CD4-positive, alpha-beta T cell treated with Interleukin-1 beta for 1 hour (primary cell): ENCODE measurements at regions not wholly inside any gene's neighbourhood (a gene's known extent, or its start where the extent isn't known, plus 50 kb on each side); places are given as distances from the start of the nearest gene placed in this dataset.
A peak's percentile ranks its signal among the peaks of the same experiment; 100 is the strongest.

ENCODE experiments used
- DNase-seq, 2 donors: peaks; one replicate each; pipeline ENCODE4 v3.0.0-alpha.2; 2020 to 2022

DNA sequence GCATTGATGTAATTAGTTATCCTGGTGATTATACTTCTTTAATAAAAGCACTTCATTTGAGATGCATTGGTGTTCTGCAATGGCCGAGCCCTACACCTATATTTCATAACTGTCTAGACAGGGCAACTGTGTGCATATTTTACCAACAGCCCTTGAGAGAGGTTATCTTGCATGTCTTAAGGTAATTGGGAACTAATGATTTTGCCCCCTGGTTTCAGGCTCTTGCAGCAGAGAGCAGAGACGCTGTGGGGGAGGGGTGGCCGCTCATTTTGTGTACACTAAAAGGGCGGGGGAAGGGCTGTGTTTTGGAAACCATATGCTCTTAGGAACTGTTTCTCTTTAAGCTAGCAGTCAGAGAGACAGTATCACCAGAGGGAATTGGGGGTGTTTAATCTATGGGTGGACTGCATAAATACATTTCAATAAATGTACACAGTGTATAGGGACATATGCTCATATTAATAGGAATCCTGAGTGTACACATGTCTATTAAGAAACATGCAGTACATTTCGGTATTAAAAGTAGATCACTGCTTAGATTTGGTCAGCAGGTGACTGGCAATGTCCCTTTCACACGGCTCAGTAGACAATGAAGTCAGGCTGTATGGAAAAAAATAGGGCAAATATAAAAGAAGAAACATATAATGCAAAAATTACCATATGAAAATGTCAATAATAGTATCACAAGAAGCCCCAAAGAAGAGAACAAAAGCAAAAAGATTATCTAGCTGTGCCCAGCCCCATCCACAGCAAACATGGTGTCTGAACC lies 402.9 kb upstream of the CITED2 start:
- no peak for DNase-seq

DNA sequence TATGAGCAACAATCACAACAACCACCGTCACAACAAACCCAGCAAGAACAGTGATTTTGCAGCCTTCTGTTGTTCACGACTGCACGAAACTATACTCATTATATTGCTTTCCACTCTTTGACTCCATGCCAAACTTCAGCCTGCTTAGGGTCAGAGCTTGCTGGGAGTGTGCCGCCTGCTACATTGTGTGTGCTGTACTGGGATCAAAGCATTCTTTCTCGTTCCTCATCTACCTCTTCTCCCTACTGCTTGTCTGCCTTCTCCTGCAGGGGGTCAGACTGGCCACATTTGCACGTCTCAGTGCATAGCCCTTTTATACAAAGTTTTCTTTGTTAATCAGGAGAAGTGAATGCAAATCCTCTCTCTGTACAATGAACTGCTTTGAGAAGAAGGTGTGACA lies 401.6 kb upstream of the CITED2 start:
- DNase-seq, result no peak

DNA sequence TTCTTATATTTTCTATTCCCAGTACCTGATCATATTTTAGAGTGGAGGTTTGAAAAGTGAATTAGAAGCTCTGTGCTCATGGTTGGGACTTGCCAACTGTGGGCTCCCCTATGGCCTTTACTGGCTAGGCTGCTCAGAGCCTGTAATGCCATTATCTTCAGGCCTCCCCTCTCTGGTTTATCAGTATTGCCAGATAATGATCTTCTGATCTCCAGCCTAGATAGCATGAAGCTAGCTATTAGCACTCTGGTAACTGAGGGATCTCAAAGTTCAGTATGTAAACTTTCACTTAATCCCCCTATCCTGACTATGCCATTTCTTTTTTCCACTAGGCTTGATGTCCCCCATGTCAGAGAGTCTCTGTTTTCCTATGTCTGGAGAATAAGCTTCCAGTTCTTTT lies 393.7 kb upstream of the CITED2 start:
- DNase-seq, result no peak

DNA sequence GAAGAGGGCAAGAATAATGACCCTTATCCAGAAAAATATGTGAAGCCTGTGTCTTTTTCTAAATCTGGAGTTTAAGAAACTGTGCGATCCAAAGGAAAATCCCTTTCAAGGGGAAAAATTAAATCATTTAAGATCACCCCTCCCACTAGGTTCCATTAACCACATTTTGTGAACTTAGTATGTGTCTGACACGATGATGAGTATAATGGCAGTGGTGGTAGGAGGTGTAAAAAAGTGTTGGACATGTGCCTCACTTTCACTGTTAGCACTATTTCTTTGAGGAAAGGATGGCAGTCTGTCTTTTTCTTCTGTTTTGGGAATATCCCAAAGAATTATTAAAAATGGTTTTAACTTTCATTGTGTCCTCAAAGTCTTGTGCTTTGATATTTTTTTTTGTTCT lies 392.3 kb upstream of the CITED2 start:
- no peak for DNase-seq

DNA sequence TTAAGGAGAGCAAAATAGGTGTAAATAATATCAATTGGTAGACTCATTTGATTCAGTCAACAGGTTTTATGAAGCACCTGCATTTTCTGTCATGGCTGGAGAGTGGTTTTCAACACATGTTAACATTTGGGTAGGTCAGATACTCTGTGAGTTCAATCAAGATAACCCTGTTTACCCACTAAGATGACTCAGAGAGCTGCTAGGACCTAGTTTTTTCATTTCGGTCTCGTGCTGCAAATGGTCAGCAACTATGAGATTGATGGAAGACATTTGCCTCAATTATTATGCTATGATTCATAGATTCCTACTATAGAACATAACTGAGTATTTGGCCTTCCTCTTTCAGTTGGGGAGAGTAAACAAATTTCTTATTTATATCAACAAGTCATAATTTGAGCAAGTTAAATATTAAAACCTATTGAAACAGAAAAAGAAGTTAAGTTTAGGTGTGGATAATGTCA lies 391.4 kb upstream of the CITED2 start:
- no peak for DNase-seq

DNA sequence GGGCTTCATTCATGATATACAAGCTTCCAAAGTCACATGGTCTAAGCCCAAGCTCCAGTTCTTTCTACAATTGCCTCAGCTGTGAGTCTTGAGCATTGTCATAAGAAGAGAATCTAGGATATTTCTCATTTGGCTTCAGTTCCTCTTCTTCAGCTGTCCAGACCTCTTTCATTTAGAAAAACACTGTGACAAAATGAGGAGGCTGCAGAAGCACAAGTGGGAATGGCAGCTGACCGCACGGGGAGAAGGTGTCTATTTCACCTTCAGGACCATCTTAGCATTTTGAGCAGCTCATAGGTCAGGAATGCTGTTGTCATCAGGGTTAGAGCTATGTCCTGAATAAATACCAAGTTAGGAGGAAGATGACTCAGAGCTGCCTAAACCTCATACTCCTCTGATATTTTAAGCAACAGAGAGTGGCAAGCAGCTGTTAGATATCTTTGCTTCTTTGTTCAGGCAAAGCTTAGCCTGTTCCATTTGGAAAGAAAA lies 390.1 kb upstream of the CITED2 start:
- peak in 1 of 2 donors; percentile 1 for DNase-seq

DNA sequence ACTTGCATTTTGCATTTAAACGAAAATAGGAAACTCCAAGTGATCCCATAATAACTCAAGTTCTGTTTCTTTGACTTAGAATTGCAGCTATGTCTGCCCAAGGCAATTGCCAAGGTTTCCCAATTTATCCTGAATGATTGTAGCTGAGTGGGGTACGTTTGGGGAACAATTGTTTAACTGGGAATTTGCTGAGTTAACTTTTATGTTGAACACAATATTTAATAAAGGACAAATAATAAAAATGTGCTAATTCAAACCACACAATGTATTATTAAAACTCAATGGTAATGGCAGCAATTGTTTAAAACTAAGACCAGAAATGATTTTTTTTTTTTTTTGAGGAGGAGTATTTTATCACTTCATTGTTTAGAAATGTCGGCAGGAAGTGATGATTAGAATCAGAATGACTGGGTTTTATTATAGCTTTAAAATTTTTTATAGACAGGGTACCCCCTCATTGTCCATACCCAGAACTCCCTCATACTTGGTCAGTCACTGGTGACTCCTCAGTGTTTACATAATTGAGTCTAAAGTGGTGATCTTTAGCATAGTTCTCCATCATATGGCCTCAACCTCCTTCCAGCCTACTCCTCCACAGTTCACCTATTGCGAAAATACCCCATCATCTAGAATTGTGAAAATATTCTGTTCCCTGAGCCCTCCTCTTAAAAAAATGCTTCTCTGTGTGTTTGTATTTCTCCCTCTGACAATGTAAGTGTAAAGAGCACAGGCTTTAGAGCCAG lies 389.2 kb upstream of the CITED2 start:
- no peak for DNase-seq

DNA sequence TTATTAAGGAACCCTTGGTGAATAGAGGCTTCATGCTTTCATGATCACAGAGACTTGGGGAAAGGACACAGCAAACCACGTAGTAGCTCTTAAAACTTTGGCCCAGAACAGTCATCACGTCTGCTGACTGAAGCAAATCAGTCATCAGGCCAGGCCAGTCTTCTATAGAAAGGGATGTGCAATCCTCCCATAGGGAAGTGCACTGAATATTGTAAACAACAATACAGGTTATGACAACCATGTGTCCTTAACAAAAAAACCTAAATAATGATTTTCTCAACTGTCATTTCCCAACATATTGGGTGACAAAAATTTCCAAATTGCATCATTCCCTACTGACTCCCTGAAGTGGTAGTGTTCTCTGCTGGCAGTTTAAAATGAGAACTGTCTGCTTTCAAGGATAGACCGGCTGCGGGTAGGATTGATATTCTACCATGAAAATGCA lies 388.2 kb upstream of the CITED2 start:
- DNase-seq, result peak in 1 of 2 donors; percentile 63

DNA sequence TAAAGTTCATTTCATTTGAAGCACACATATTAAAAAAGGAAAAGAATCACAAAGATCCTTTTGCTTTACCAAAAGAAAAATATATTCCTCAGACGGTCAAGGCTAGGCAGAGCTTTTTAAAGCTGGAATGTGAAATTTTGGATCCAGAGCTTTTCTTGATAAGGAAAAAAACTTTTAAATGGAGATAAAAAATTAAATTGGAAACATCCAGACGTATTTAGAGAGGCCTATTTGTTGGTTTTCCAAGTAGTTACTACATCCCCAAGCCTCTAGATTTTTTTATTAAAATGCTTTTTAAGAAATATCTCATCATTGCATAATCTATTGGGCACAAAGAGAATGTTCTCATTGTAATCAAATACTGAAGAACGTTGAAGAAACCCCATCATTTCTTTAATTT lies 385.7 kb upstream of the CITED2 start:
- no peak for DNase-seq

DNA sequence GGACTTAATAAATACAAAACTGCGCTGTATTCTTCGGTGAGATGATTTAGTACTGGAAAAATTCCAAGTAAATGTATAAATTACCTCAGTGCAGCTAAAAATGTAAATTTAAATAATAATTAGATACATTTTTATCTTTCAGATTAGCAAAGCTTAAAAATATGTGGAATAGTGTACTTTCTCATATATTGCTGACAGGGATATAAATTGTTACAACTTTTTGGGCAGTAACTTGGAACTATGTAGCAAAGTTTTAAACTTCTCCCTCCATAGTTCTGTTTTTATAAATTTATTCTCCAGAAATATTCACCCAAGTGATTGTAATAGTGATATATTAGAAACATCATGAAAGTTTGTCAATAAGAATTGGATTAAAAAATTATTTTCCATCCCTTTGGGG lies 384.6 kb upstream of the CITED2 start:
- no peak for DNase-seq

DNA sequence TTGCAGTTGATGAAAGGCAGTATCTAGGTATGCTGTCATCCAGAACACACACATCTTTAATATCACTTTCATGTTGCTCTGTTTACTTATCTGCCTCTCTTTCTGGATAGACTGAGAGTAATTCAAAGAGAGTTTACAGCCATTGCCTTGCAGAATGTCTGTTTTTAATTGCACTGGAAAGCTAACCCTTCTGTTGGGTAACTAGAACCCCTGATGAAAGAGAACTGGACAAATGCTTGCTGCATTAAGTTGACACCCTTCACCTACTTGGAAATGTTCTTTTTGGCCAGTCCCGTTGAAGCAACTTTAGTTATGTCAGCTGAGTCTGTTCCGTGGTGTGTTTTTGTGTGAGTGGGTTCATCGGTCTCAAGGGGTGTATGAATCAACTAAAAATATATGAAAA lies 383.8 kb upstream of the CITED2 start:
- DNase-seq, result no peak

DNA sequence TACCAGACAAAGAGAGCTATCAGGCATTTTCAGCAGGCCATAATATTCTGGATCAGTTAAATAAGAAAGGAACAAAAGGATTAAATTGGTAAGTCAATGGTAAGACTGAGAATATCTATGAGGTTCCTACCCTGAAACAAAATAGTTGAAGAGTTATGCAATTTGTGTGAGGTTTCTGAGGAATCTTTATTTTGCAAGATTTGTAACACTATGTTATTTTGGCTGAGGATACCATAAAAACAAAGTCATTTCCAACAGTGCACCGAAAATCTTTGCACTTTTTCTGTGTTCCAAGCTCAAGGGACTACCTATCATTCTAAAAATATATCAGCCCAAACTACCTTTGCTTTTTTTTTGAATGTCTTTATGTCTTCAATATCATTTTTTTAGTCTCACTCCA lies 383.3 kb upstream of the CITED2 start:
- DNase-seq, result no peak

DNA sequence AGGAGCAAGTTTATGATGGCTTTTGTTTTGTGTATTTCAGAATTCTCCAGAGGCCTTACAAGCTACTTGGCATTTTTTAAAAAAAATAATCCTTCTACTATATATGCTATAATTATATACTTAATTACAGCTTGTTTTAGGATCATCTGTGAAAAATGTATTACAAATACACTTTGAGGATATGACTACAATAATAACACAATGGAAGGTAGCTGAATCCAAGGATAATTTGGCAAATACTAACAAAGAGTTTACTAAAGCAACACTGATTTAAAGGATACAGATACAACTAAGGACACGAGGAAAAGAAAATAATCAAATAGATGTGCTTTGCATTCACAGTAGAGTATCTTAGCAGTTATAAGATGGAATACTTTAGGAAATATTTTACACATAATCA lies 381.9 kb upstream of the CITED2 start:
- DNase-seq, result no peak

DNA sequence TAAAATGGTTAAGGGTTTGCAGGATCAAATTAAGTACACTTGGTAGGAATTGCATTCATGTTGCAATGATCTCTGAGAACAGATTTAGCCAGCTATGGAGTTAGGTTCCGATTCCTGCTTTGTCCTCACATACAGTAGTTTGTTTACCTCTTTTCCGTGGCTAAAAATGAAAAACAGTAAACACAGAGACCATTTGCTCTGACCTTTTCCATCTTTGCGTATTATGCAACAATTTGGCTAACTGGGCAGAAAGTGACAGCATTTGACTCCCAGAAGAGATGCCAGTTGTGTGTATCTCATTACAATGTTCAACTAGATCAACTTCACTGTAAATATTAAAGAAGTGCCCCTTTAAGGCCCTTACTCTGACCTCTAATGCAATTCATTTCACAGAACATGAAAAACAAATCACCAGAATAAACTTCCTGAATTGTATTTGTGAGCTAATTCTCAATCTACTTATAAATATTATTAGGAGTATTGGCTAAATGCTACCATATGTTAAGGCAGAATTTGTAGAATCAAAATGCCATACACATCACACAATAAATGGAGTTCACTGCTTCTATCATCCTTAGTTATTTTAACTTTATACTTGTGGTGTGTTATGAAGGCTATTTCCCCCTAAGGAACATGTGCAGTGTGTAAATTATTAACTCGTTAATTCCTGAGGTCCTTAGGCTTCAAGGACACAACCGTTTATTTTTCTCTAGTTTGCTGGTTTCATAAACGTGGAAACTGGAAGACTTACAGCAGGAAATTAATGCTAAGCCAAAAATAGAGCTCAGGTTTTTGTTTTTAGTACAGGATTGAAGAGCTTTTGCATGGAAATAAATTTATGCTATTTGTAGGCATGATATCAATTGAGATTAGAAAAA lies 380.7 kb upstream of the CITED2 start:
- no peak for DNase-seq

DNA sequence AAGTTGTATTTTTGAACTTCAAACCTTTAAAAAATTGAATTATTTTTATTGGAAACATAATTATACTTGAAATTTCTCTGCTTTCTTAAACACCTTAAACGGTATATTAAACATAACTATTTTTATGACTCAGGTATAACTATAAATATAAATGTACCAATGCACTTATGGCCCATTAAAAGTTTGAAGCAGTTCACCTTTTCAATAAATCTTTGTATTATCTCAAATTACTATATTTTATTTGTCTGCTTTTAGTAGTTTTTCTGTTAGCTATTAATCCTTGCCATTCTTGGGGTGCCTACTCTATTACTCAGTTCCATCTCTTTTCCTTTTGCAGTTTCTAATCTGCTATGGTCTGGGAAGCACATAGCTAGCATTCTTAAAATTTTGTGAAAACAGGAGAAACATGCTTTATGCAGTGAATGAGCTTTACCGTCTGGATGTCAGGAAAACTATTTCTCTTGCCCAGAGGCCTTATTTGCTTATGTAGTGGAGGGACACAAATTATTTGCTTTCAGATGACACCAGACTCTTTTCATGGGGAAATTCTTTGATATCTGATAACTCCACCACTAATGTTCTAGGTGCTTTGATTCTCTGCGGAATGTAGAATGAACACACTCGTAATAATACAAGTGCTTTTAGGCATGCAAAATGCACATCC lies 378.9 kb upstream of the CITED2 start:
- no peak for DNase-seq

DNA sequence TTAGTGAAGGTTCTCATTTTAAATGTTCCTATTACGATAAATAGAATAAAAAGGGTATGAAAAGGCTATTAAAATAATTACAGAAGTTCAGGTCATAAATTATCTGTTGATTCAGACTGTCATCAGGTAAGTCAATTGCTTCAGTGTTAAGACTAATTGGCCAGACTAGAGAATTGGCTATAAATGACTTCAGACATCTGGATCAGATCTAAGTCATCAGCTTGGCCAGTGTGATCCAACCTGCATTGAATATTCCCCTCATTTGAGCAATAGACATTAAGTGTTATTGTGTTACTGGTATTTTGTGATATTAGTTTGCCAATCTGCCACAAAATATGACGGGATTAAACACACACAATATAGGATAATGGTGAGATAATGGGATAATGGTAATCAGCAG lies 377.6 kb upstream of the CITED2 start:
- DNase-seq, result no peak

DNA sequence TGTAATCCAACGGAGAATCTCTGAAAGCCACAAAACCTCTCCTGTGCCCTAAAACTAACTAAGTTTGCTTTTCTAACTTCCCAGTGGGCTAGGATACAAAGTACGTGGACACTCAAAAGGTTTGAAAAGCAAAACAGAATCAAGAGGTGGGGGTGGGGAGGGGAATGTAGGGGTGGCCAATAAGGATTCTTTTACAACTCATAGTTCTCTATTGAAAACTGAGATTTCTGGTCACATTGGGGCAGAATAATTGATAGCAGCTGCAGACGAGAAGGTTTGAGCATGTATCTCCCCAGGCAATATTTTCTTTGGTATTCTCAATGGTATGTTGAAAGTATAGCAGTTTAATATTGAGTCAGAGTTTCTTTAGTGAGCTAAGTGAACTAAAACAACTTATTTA lies 376.7 kb upstream of the CITED2 start:
- DNase-seq, result no peak

DNA sequence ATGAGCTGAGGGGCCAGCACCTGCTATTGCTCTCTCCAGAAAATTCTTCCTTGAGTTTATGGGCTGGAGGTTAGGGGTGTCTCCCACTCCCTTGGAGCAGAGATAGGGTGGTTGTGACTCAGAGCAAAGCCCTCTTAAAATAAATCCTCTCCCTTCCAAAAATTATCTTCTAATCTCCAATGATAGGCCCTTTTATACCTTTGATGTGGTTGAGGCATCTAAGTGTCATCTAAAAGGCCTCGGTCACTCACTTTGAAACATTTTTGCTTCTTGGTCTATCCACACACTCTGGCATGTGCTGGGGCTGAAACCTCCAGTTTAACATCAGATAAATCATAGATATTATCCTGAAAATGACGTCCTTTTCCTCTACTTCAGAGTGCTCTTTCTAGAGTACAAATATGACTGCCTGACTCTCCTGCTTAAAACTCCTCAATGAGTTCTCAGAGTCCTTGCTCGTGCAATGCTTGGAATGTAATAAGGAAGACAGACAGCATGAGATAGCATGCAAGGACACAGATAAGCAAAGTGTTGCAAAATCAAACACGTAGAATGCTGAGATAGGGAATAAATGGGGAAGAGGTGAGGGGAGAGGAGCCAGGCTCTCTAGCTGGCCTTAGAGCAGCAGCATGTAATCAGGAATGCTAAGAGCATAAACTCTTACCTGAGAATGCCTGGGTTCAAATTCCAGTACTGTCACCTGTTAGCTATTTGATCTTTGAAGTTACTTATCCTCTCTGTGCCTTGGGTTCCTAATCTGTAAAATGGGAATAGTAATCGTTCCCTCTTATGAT lies 374.1 kb upstream of the CITED2 start:
- DNase-seq, result no peak

DNA sequence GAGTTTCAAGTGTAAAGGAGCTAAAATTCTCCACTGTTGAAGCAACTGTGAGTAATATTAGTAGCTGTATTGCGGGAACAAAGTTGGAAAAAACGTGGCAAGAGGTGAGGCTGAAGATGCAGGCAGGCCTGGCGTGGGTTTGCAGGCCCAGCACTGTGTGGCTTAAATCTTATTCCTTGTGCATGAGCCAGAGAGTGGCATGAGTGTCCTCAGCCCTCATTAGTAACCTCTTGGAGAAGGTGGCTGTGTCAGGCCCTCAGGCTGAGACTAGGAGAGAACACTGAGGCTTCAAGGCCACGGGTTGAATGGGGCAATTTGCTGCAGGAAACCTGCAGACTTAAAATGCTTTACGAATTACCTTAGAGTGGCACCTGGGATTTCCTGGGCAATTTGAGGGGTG lies 372.7 kb upstream of the CITED2 start:
- no peak for DNase-seq

DNA sequence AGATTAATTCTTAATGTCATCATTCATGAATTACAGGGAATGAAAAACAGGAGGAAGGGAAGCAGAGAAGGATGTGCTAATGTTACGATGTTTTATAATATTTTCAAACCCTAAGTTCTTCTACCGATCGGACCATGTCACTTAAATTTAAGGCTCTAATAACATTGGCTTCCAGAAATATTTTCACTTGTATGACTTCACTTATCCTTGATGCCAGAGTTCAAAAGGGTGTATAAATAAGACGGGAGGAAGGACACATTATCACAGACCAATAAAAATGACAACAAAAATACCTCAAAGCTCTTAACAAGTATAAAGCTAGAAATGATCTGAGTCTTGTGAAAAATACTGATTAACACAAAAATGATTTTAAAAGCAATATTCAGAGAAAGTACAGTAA lies 370.4 kb upstream of the CITED2 start:
- DNase-seq, result no peak

DNA sequence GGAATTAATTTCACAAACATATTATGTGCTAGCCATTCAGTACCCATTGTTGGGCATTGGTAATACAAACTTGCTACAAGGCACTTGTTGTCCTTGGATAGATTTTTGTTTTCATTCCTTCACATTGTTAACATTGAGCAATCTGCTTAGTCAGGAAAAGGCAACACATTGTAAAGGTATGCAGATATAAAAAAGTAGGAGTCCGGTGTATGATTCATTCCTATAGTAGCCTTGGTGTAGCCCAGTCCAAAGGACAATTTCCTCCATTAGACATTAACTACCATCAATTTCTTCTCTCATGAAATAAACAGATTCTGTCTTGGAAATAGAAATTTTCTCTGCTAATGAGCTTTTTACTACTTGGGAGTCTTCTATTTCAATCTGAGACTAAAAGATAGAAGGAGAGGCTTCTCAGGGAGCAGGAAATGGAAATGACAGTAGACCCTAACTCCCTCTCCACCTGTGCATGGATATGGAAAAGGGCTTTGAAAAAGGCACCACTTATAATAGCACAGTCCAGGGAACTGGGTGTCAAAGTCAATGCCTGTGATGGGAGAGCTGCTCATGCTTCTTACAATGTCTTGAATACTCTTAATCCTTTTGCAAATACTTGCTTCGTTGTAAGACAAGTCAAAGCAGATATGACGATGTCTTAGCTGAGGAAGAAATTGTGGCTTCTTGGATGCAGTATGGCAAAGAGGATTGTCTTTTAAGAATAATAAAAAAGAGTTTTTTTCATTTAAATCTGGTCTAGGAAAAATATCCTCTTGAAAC lies 369.4 kb upstream of the CITED2 start:
- no peak for DNase-seq
